Smooth muscle cell (in vitro differentiated cells): ENCODE measurements at regions not wholly inside any gene's neighbourhood (a gene's known extent, or its start where the extent isn't known, plus 50 kb on each side); places are given as distances from the start of the nearest gene placed in this dataset.

Experiments used
- DNase-seq: peaks from one replicate; lab custom pipeline; 2025; ENCODE audit not compliant: unreplicated experiment; lab: John Stamatoyannopoulos, UW
- H2AFZ ChIP-seq: fragments of 200-600 bp; sonication (generic); 2 replicates; pipeline ENCODE4 v1.6.0; 2016; ENCODE audit warnings: antibody characterized with exemption, low read depth, mild to moderate bottlenecking
- H3F3A ChIP-seq: fragments of 200-600 bp; sonication (generic); 2 replicates; pipeline ENCODE4 v1.6.0; 2017; ENCODE audit warnings: antibody characterized with exemption, low read depth
- H3K27ac ChIP-seq: fragments of 200-600 bp; sonication (generic); 2 replicates; pipeline ENCODE4 v1.5.1; 2016; ENCODE audit warnings: low read depth, mild to moderate bottlenecking
- H3K27me3 ChIP-seq: fragments of 200-600 bp; sonication (generic); 2 replicates; pipeline ENCODE4 v1.6.1; 2016; ENCODE audit warnings: low read depth, mild to moderate bottlenecking
- H3K36me3 ChIP-seq: fragments of 200-600 bp; sonication (generic); 2 replicates; pipeline ENCODE4 v1.5.1; 2016; ENCODE audit warnings: low read depth
- H3K4me1 ChIP-seq: fragments of 200-600 bp; sonication (generic); 2 replicates; pipeline ENCODE4 v1.5.1; 2016; ENCODE audit warnings: low read depth
- H3K4me2 ChIP-seq: fragments of 200-600 bp; sonication (generic); 2 replicates; pipeline ENCODE4 v1.6.0; 2016; ENCODE audit warnings: mild to moderate bottlenecking
- H3K4me3 ChIP-seq: fragments of 200-600 bp; sonication (generic); 2 replicates; pipeline ENCODE4 v1.5.1; 2016; ENCODE audit warnings: mild to moderate bottlenecking
- H3K79me2 ChIP-seq: fragments of 200-600 bp; sonication (generic); 2 replicates; pipeline ENCODE4 v1.6.0; 2016; ENCODE audit warnings: low read depth, mild to moderate bottlenecking
- H3K9ac ChIP-seq: fragments of 200-600 bp; sonication (generic); 2 replicates; pipeline ENCODE4 v1.6.0; 2016; ENCODE audit warnings: low read depth
- H3K9me3 ChIP-seq: fragments of 200-600 bp; sonication (generic); replicated peaks from 2 replicates; pipeline ENCODE4 v1.5.1; 2016; ENCODE audit warnings: low read depth
- H4K20me1 ChIP-seq: fragments of 200-600 bp; sonication (generic); 2 replicates; pipeline ENCODE4 v1.6.0; 2016; ENCODE audit warnings: low read depth
- CTCF ChIP-seq: fragments of 200-600 bp; sonication (generic); IDR thresholded peaks from 2 replicates; pipeline ENCODE4 v1.5.1; 2017; ENCODE audit warnings: borderline replicate concordance, mild to moderate bottlenecking, antibody characterized with exemption; ENCODE audit not compliant: insufficient read depth, poor library complexity, severe bottlenecking
- WGBS: methylation state at CpG from one replicate; pipeline ENCODE4 v1.1.7; 2016; ENCODE audit warnings: low lambda C conversion rate; 5-methylcytosine and 5-hydroxymethylcytosine counted together

- no peak overlapping the region for H2AFZ ChIP-seq
- H4K20me1 ChIP-seq: no peaks in the 10 kb centered on the region
- H3K4me3 ChIP-seq: no peak overlapping the region
- H3K9me3 ChIP-seq: no peaks in the 10 kb centered on the region
- no peaks in the 10 kb centered on the region for H3K27me3 ChIP-seq
- no peak for DNase-seq
- H3K36me3 ChIP-seq: no peaks in the 10 kb centered on the region
- TF ChIP-seq CTCF: no peak
- WGBS: 85% methylated on average over 4 of the region's 4 CpGs
- H3K4me2 ChIP-seq: no peak overlapping the region
- no peak overlapping the region for H3K9ac ChIP-seq
- H3K27ac ChIP-seq: no peak overlapping the region
- H3F3A ChIP-seq: no peaks in the 10 kb centered on the region
- H3K79me2 ChIP-seq: no peaks in the 10 kb centered on the region
- H3K4me1 ChIP-seq: no peaks in the 10 kb centered on the region
Measured at GRCh38 chr18:6606411-6607085, 123.0 kb upstream of the ARHGAP28 start.

GRCh38 chr18:6607343-6607742 is 122.2 kb upstream of the ARHGAP28 start:
- no peak overlapping the region for H3K27ac ChIP-seq
- 91% methylated on average over 6 of the region's 6 CpGs for WGBS
- H3K9ac ChIP-seq: no peak overlapping the region
- no peak overlapping the region for H3K4me3 ChIP-seq
- no peak for TF ChIP-seq CTCF
- no peaks in the 10 kb centered on the region for H3K9me3 ChIP-seq
- no peak for DNase-seq
- no peaks in the 10 kb centered on the region for H4K20me1 ChIP-seq
- no peaks in the 10 kb centered on the region for H3K27me3 ChIP-seq
- H3K4me2 ChIP-seq: no peak overlapping the region
- no peaks in the 10 kb centered on the region for H3K4me1 ChIP-seq
- H2AFZ ChIP-seq: no peak overlapping the region
- H3K79me2 ChIP-seq: no peaks in the 10 kb centered on the region
- H3K36me3 ChIP-seq: no peaks in the 10 kb centered on the region
- H3F3A ChIP-seq: no peaks in the 10 kb centered on the region

DNA sequence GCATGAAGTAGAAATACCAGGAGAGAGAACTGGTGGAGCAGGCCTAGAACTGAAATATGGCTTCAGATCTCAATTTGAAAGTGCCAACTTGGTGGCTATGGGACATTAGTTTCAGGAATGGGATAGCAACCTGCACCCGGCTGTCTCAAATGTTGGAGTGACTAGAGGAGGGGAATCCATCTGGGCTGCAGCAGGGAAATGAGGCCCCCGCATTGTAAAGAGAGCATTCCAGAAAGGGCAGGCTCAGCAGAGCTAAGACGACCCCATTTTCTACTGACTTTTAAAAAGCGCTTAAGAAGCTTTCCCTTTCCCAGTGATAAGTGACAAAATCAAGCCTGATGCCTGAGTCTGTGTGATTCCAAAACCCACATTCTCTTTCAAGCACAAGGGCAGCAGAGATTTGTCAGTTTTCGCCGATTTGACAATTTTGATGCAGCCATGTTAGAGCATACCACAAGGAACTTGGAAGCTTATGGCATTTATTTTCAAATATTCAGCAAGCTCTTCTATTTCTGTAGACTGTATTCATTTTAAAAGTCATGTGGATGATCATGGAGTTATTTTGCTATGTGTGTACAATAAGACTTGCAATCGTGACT is 119.8 kb upstream of the ARHGAP28 start:
- no peaks in the 10 kb centered on the region for H3K4me1 ChIP-seq
- H2AFZ ChIP-seq: peak overlapping the region; percentile 11
- H3F3A ChIP-seq: no peaks in the 10 kb centered on the region
- H3K9me3 ChIP-seq: no peaks in the 10 kb centered on the region
- H3K9ac ChIP-seq: no peak overlapping the region
- H4K20me1 ChIP-seq: no peaks in the 10 kb centered on the region
- no peak overlapping the region for H3K4me3 ChIP-seq
- no peaks in the 10 kb centered on the region for H3K27me3 ChIP-seq
- TF ChIP-seq CTCF: no peak
- DNase-seq: no peak
- no peak overlapping the region for H3K27ac ChIP-seq
- H3K79me2 ChIP-seq: no peaks in the 10 kb centered on the region
- H3K4me2 ChIP-seq: no peak overlapping the region
- no peaks in the 10 kb centered on the region for H3K36me3 ChIP-seq
- 79% methylated on average over 7 of the region's 7 CpGs for WGBS

DNA sequence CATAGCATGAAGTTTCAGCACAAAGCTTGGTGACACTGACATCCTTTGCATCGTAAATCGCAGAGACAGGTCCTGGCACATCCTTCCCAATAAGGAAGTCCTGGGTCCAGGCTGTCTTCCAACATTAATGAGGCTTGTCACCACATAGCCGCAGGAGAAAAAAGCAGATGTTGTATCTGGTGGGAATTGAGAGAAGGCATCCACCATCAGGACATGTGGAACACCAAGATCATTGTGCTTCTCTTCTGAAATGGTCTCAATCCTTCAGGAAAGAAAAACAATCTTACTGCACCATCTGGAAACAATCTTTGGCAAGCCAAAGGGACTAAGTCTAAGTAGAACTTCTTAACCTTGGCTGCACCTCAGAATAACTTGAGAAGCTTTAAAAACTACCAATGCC is 119.0 kb upstream of the ARHGAP28 start:
- H2AFZ ChIP-seq: no peak overlapping the region
- no peaks in the 10 kb centered on the region for H3K9me3 ChIP-seq
- H3K27ac ChIP-seq: no peak overlapping the region
- H3F3A ChIP-seq: no peaks in the 10 kb centered on the region
- H3K79me2 ChIP-seq: no peaks in the 10 kb centered on the region
- no peaks in the 10 kb centered on the region for H3K36me3 ChIP-seq
- H4K20me1 ChIP-seq: no peaks in the 10 kb centered on the region
- no peak overlapping the region for H3K4me3 ChIP-seq
- H3K27me3 ChIP-seq: no peaks in the 10 kb centered on the region
- no peak overlapping the region for H3K9ac ChIP-seq
- TF ChIP-seq CTCF: no peak
- no peaks in the 10 kb centered on the region for H3K4me1 ChIP-seq
- no peak overlapping the region for H3K4me2 ChIP-seq
- no peak for DNase-seq
- 58% methylated on average over 3 of the region's 3 CpGs for WGBS
